GM21619 (cell line): ENCODE measurements at regions not wholly inside any gene's neighbourhood (a gene's known extent, or its start where the extent isn't known, plus 50 kb on each side); places are given as distances from the start of the nearest gene placed in this dataset.

ENCODE experiments used
- ATAC-seq: cut with Tn5 transposase; IDR thresholded peaks from one replicate; pipeline ENCODE4 v1.9.1; 2021; ENCODE audit not compliant: unreplicated experiment

DNA sequence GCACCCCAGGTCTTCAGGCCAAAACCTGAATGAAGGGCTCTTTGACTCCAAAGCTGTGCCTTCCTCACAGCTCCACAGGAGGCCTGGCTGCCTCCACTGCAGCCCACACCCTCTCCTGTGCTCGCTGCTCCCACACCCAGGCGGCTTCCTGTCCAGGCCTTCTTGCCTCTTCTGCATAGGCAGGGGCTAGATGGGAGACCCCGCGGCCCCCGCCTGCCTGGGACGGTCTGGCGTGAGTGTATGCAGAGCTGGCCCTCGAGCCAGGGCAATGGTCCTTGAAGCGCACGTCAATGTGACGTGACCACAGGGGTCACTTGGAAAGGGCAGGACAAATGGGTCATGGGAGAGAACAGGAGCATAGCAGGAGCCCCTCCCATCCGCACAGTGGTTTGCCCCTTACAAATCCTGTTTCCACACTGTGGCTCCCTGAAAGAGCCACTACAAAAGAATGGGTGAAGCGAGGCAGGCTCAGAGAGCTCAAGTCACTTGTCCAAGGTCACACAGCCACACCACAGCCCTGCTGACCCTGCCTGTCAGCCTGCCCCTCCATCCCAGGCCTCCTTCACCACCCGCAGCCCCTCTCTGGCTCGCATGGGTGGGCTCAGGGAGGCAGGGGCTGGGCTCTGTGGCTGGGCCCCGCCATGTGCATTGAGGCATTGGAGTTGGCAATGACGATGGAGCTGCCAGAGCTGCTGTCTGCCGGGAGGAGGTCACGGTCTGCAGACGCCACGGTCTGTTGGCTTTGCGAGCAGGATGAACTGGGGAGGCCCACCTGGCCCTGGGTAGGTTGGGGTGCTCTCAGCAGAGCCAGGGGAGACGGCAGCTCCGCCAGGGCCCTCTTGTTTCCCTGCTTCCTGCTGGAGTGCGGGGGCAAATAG, 71.2 kb upstream of the WNT11 start:
- ATAC-seq: no peak

DNA sequence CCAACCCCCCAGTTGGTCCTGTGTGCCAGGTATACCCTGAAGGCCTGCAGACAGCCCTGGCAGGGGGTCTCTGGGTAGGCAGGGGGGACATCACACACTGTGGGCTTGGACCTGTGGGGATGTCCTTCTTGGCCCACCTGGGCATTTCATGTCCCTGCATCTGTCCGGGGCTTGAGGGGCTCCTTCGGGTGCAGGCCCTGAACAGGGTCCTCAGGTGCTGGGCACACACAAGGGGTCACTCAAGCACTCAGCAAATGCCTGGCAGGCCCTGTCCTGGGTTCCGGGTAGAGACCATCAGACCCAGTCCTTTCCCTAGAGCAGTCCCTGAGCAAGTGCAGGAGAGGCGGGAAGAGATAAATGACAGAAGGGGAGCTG, 70.5 kb upstream of the WNT11 start:
- no peak for ATAC-seq

DNA sequence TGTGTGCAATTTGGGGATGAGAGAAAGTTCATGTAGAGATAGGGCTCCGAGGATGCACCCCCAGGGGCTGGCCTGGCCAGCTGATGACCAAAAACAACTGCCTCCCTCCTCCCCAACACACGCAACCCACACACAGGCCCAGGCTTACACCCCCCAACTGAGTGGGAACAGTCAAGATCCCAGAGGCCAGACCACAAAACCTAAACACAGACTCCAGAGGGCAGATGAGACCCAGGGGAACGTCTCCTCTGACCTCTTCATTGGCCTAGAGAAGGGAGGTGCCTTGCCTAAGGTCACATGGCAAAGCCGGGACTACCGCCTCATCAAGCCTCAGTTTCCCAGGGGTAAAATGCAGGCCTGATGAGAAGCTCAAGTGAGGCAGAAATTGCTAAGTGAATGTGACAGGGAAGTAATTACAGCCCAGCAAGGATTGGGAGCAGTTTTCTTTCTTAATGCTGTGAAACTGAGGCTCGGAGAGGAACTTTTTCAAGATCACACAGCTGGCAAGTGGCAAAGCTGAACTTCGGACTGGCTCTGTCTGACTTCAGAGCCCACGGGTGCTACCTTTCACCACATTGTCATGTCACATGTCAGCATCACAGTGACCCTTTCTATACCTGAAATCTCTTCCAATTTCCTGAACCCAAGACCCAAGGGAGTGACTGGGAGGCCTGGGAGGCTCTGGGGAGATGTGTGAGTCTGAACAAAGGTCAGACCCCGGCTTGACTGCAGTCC, 69.9 kb upstream of the WNT11 start:
- ATAC-seq: no peak

DNA sequence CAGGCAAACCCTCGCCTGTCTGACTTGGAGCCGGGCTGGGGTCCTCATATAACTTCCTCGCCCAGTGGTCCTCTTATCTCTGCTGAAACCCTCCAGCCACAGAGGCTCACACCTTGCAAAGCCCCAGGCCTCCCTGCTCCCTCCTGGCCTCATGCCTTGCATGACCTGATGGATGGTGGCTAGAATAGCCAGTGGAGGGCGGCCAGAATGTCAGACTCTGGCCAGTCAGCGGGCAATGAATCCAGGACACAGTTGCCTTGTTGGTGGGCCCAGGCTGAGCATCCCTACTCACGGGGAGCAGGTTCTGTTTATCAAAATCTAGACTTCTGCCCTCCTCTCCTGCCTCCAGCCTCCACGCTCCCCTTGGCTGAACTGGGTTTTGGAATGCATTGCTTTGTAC, 69.1 kb upstream of the WNT11 start:
- no peak for ATAC-seq

DNA sequence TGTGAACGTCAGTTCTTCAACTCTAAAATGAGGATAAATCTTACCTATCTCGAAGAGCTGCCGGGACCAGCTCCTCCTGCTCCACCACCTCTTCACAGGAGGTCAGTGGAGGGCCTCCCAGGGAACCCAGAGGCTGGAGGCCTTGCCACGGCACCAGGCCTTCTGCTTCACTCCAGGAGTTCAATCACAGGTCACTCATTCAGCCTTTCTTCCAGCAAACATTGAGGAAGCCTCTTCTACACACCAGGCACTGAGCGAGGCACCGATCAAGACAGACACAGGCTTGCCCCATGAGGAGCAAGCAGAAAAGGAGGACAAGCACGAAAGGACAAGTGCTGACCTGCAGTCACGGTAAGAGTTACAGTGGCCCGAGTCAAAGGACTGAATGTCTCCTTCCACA, 64.8 kb upstream of the WNT11 start:
- no peak for ATAC-seq

DNA sequence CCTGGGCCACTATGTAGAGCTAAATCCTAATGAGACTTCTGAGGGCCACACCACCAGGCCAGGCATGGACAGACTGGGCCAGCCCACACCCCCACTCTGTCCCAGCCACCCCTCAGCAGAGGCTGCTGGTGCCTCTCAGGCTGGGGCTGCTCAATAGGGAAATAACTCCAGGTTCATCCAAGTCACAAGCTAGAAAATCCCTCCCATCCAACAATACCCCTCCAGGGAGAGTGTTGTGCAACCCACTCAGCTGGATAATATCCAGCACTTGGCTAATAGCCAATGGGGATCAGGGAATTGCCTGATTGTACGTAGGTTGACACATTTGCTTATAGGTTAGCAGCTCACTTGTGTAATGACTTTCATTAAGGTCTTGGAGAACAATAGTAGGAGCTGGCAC, 64.1 kb upstream of the WNT11 start:
- ATAC-seq: no peak

DNA sequence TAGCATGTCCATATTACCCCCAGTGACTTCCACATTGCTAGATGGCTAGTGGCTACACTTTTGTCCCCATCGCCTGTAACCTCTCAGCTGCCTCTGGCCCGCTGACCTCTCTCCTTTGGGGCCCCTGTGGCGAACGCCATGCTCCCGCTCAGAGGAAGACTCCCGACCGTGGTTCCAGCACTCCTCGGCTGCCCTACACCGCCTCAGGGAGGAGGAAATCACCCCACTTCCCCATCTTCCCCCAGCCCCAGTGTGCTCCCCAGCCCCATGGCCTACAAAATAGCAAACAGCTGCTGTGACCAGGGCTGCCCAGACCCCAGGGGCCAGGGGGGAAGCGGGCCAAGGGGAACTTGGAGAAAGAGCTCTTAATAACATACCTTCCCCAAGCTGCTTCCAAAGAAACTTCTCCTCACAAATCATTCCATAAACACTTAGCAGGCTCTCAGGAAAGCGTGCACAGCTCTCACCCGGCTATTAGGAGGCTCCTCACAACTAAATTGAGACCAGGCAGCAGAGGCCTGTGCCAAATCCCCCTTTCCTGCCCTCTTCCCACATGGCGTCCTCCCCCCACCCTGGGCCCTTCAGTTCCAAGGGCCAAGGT, 63.5 kb upstream of the WNT11 start:
- ATAC-seq: no peak

DNA sequence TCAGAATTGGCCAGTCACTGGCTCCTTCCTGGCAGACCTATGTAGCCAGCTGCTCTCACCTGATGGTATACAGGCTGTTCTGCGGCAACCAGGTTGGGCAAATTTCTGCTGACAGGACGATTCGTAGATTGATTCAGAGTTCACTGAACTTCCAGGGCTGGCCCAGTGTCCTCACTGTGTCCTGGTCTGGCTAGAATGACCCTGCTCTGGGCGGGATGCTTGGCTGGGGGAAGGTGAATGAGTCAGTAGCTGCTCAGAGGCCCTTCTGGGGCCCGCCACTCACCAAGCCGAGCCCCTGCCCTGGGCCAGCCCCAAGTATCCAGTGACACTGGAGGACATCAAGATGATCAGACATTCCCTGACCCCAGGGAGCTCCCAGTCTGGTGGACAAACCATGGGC, 62.9 kb upstream of the WNT11 start:
- no peak for ATAC-seq

DNA sequence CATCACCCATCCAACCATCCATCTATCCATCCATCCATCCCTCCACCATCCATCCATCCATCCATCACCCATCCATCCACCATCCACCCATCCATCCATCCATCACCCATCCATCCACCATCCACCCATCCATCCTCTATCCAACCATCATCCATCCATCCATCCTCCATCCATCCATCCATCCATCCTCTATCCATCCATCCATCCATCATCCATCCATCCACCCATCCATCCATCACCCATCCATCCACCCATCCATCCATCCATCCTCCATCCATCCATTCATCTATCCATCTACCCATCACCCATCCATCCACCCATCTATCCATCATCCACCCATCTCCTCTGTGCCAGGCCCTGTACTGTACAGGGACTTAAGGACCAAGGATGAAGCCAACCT, 62.2 kb upstream of the WNT11 start:
- no peak for ATAC-seq

DNA sequence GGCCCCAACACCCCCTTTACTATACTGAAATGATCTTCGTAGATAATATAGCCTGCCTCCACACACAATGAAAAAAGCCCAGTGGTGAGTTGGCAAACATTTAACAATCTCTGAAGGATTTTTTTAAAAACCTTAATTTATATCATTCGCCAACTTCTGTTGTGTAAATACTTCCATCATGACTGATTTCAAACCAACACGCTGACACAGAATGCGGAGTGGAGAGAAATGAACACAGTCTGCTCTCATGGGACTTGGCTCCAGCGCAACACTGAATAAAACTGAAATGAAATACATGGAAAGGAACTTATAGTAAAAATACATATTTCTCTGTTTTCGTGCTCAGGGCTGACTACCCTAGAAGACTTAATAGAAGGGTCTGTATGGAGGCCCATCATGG, 61.3 kb upstream of the WNT11 start:
- ATAC-seq: no peak

DNA sequence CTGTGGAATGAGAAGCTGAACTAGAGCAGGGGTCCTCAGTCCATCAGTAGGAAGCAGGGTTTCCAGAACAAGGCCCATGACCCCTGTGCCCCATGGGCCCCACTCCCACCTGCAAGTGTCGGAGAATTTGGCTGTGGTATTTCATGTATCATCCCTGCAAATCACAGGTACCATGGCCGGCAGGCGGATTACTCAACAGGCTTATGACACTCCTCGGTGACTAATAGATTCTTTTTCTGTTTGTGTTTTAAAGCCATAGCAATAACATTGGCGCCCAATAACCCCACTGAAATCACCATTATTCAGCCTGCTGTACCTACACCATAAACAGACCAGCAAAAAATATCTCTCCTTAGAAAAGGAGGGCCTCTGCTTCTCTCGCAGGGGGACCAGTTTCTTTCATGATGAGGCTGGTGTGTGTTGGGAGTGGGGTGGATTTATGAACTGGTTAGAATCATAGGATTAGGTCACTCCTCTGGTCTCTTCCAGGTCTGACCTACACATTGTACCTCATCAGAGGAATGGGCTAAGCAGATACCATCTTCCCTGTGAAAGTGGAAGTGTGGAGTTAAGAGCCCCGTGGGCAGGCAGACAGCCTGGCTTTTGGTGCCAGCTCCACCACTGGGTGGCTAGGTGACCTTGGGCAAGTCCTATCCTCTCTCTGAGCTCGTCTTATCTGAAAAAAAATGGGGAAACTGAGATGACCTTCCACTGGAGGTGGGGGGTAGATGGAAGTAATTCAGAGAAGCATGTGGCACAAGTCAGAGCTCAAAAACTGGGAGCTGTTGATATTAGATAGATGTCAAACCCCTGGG, 60.2 kb upstream of the WNT11 start:
- ATAC-seq: no peak

DNA sequence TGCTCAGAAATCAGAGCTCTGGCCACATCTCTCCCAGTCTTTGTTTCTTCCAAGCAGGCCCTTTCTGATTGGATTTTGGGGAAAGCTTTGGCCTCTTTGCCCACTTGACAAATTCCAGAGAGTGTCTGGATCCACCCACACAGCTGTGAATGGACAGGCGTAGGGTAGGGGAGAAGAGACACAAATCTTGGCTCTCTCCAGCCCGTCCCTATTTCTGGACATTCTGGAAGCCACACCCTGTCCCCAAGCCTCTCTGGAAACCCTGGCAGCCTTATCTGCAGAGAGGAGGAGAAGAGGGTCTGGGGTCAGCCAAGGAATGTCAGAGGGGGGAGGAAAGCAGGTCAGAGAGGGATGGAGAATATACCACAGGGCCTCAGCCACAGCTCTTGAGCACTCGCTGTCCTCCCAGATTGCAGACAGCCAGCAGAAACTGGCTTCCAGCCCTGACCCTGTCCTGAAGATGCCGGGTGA, 59.5 kb upstream of the WNT11 start:
- no peak for ATAC-seq

DNA sequence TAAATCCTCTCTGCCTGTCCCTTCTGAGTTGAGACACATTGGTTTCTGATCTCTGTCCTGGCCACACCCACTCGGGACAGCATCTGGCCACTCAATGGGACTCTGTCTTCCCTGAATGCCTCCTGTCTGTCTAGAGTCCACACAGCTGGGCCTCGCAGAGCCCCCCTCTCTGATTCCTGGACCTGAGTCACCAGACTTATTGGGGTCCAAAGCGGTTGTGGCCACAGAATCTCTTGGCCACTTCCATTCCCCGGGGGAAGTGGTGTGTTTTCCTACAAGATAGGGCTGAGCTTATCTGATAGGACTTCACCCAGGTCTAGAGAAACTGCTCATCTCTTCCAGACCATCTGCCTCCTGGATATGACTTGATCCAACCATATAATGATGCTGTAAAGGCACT, 57.4 kb upstream of the WNT11 start:
- ATAC-seq: no peak

DNA sequence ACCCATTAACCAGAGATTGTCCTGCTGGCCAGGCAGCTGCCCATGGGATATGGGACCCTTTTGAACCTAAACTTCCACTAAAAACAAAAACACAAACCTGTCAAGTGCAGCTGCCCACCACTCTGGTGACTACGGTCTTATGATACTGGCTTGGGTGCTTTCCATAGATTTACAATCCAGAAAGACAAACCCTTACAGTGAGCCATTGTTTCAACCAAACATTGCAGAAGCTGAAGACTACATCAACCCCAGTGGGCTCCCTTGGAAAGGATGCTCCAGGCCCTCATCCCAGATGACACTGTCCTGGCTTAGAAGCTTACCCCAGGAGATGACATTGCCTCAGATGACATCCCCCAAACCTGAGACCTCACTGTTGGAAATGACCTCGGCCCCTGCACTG, 56.9 kb upstream of the WNT11 start:
- ATAC-seq: no peak

DNA sequence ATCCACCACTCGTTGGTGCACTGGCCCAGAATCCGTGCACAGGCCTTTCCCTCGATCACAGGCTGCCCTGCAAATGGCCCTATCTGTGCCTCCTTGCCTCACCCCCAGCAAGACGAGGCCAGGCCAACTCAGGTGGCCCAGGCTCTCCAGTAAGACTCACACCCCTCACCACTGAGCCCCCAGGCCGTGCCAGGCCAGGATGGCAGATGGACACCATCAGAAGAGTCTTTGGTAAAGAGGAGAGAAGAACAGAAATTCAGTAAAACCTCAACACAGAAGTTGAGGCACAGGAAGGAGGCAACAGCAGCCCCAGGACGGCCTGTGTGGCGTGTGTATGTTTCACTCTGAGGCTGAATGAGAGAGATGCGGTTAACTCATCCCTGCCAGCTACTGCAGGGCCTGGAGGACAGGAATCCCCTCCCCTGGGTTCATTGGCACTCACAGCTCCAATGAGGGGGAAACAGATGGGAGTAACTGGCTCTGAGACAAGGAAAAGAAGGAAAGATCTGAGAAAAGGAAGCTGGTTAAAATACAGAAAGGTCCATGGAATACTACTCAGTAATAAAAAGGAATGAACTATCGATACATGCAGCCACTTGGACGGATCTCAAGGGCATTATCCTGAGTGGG, 54.1 kb upstream of the WNT11 start:
- ATAC-seq: no peak

DNA sequence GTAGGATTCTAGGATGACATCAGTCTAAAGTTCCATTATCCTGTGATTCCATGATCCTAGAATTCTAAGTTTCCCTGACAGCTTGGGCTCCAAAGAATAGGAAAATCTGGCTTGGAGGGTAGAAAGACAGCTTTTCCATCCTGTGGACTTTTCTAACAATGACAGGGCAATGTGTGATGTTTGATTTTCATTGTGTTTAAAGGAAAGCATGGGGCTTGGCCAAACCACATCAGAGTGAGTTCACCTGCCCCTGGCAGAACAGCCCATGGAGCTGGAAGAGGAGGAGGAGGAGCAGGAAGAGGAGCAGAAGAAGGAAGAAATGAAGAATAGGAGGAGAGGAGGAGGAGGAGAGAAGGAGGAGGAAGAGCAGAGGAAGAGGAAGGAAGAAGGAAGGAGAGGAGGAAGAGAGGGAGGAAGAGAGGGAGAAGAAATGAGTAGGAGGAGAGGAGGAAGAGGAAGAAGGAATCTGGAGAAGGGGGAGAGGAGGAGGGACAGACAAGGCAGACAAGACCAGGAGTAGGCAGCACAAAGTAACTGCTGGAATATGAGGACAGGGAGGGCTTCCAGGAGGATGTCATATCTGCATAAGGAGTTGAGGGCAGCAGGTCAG, 53.1 kb upstream of the WNT11 start:
- ATAC-seq: no peak

DNA sequence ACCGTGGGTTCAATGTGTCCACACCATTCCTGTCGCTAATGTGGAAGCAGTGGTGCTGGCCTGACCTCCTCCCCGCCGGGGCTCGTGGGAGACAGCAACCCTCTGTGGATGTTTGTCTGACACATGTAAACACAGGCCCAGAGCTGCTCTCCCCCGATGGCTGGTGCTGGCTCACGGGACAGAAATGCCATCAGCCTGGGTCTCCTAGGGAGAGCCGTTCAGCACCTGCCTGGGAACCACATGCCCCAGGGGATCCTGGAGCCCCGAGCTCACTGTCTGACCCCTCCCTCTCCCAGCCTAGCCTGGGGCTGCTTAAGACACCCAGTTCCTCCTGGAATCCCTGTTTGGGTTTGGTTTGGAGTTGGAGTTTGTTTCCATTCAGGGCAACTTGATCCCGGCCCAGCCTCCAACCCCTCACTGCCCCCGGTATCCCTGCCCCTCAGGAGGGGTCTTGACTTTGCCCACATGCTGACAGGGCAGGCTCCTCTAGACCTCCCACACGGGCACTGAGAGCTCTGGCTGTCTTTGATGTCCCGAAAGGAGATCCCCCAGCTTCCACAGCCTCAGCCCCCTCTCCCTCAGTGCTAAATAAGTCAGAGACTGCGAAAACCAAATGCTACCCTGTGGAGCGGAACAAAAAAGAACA, 50.9 kb upstream of the WNT11 start:
- no peak for ATAC-seq

DNA sequence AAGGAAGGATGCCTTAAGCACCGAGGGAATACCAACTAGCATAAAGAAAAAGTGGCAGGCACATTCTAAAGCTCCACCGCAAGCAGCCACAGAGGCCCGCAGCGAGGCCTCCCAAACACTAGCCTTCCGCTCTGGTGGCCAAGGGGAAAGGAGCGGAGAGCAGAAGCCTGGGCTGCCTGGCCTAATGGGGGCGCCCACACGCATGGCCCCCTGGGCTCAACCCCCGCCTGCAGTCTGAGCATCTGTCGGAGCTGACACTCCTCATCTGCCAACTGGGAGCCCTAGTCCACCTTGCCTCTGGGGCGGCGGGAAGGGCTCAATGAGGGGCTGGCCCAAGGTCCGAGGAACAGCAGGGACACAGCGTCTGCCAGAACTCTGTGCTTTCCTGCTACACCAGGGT, 50.1 kb upstream of the WNT11 start:
- no peak for ATAC-seq
